LNCAP (cell line): ENCODE measurements at regions not wholly inside any gene's neighbourhood (a gene's known extent, or its start where the extent isn't known, plus 50 kb on each side); places are given as distances from the start of the nearest gene placed in this dataset.

Source experiments
- TF ChIP-seq, protein P1 (sequence below): fragments of 450-650 bp; IDR thresholded peaks from 2 replicates; pipeline ENCODE4 v1.5.1; 2017; ENCODE audit warnings: mild to moderate bottlenecking

DNA sequence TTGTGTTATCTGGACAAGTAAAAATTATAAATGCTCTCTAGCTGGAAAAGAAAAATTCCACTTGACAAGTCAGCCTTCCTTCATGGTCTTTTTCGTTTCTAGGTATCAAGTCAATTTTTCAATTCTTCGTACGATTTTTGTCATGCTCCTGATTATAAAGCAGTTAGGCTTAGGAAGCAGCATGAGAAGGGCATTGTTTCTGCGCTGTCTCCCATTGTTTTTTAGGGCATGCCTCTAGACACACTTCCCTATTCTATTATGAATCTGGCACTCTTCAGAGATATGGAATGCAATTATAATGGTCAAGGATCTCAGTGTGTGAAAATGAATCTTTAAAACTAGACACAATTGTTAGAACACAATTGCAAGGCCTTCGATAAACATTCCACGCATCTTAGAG lies 164.1 kb upstream of the FAT1 start:
- TF ChIP-seq, protein P1, sequence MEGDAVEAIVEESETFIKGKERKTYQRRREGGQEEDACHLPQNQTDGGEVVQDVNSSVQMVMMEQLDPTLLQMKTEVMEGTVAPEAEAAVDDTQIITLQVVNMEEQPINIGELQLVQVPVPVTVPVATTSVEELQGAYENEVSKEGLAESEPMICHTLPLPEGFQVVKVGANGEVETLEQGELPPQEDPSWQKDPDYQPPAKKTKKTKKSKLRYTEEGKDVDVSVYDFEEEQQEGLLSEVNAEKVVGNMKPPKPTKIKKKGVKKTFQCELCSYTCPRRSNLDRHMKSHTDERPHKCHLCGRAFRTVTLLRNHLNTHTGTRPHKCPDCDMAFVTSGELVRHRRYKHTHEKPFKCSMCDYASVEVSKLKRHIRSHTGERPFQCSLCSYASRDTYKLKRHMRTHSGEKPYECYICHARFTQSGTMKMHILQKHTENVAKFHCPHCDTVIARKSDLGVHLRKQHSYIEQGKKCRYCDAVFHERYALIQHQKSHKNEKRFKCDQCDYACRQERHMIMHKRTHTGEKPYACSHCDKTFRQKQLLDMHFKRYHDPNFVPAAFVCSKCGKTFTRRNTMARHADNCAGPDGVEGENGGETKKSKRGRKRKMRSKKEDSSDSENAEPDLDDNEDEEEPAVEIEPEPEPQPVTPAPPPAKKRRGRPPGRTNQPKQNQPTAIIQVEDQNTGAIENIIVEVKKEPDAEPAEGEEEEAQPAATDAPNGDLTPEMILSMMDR, result no peak

DNA sequence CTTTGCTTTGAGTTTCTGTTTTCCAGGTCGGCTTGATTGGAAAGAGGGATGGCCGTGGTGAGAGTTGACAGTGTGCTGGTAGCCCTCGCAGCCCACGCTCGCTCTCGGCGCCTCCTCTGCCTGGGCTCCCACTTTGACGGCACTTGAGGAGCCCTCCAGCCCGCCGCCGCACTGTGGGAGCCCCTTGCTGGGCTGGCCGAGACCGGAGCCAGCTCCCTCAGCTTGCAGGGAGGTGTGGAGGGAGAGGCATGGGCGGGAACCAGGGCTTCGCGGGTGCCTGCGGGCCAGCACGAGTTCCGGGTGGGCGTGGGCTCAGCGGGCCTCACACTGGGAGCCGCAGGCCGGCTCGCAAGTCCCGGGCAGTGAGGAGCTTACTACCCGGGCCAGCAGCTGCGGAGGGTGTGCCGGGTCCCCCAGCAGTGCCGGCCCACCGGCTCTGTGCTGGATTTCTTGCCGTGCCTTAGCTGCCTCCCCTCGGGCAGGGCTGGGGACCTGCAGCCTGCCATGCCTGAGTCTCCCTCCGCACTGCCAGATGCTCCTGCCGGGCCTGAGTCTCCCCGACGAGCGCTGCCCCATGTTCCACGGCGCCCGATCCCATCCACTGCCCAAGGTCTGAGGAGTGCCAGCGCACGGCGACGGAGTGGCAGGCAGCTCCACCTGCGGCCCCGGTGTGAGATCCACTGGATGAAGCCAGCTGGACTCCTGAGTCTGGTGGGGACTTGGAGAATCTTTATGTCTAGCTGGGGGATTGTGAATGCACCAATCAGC lies 166.4 kb upstream of the FAT1 start:
- TF ChIP-seq, protein P1, result no peak

DNA sequence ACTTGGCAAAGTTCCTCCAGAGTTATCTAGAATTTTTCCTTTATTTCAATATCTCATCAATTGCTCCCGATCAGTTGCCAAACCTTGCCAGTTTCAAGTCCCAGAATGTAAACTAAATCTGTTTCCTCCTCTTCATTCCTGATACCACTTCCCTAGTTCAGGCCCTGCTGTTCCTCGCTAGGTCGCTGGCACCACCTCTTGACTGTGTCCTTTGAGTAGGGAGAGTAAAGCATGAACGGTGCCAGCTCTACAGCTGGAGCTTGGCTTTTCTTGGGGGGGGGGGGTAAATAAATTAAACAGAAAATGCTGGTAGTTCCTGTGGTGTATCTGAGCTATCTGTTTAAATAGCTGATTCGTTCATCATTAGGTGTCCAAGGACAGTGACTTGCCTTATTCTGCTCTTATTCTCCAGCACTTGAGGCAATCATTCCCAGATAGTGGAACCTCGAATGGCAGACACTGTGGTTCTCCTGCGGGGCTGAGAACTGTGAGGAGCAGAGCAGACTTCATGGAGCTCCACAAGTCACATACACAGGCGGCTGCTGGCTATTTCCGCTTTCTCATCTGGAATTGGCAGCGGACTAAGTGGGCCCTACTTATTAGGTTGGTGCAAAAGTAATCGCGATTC lies 168.3 kb upstream of the FAT1 start:
- TF ChIP-seq, protein P1, result no peak

DNA sequence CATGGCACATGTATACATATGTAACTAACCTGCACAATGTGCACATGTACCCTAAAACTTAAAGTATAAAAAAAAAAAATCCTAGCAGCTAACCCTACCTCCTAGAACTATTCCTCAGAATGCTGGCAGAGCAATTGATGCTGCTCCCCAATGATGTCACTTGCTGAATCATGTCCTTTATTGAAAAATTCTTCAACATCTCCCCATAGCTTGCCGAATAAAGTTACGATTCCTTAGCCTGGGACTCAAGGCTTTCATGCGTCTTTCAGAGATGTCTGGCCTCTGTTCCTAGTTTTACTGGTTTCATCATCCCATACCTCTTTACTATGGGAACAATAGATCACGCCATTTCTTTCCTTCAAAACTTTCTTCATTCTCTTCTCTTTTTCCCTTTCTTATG lies 174.7 kb upstream of the FAT1 start:
- TF ChIP-seq, protein P1, result no peak

DNA sequence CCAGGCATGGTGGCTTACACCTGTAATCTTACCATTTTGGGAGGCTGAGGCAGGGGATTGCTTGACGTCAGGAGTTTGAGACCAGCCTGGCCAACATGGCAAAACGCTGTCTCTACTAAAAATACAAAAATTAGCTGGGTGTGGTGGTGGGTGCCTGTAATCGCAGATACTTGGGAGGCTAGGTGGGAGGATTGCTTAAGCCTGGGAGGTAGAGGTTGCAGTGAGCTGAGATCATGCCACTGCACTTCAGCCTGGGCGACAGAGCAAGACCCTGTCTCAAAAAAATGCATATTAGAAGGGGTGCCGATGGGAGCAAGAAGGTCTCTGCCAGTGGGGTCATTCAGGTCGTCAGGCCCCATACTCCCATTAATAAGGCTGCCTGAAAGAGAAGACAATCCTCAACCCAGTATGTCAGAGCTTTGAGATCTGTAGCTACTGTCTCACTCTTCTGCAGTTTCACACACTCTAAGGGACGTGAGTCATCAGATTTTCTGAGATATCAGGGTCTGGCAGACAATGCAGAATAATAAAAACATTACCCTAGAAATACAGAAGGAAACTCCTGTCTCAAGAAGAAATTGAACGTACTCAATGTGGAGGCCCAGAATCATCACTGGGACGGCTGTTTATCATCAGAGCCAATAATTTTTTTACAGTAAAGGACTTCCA lies 176.7 kb upstream of the FAT1 start:
- TF ChIP-seq, protein P1, result no peak

DNA sequence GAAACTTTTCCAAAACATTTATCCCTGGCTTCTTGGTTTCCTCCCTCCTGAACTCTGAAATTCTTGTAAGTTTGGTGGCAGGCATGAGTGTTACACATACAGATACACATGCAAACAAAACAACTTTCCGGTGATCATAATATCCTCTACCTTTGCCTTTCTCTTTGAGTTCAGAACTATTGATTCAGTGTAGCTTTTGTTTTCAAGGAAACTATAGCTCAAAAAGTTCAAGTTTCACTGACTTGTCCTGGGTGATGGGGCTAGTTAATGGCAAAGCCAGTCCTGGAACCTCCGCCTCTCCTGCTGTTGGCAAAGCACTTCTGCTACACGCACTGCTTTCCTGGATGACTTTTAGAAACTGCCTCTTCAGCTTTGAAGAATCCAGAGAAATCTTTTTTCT lies 177.3 kb upstream of the FAT1 start:
- TF ChIP-seq, protein P1, result no peak

DNA sequence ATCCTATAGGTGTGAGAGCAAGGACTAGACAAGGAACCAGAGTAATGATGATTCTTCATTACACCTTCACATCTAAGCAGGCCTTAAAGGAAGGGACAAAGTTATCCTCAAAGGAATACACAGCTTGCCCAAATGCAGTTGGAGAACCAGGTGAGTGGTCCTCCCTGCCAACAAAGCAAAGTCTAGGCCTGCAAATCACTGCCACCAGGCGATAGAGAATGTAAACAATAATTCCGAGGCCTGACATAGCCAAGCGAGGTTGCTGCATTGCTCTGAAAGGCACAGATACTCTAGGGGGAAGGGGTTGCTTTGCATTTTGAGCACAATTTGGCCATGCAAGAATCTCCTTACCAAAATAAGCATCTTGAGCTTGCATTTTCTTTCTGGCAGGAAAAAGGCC lies 178.2 kb upstream of the FAT1 start:
- TF ChIP-seq, protein P1, result no peak
